GM12892 (cell line): ENCODE measurements at regions not wholly inside any gene's neighbourhood (a gene's known extent, or its start where the extent isn't known, plus 50 kb on each side); places are given as distances from the start of the nearest gene placed in this dataset.

Experiments used
- DNase-seq: peaks from one replicate; pipeline ENCODE4 v3.0.0; 2011; ENCODE audit not compliant: insufficient read length
- FAIRE-seq: peaks from 2 replicates; lab custom pipeline; 2011; peaks lifted over from hg19 to GRCh38; lab: Jason Lieb, UNC
- POLR2A ChIP-seq: IDR thresholded peaks from 2 replicates; pipeline ENCODE4 v1.6.1; 2011; ENCODE audit warnings: low read depth, low read length, control low read depth
- POLR2AphosphoS5 ChIP-seq: IDR thresholded peaks from 2 replicates; pipeline ENCODE4 v1.6.1; 2011; ENCODE audit warnings: low read depth, low read length, control low read depth
- TAF1 ChIP-seq: IDR thresholded peaks from 2 replicates; pipeline ENCODE4 v1.6.1; 2011; ENCODE audit warnings: low read depth, mild to moderate bottlenecking, control low read depth, low read length, borderline replicate concordance

DNA sequence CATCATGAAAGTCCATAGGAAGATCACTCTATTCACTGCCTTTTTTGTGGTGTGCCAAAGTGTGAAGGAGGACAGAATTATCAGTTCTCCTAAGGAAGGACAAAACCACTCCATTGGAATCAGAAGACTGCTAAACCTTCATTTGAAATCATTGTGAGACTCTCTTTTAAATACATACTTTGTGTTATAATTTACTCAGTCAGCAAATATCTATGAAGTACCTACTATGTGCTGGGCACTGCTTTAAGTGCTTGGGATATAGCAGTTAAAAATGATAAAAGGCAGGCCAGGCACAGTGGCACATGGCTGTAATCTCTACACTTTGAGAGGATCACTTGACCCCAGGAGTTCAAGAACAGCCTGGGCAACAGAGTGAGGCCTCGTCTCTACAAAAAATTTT is 692.3 kb downstream of the DSC3 start:
- TF ChIP-seq POLR2AphosphoS5: no peak
- no peak for TF ChIP-seq TAF1
- TF ChIP-seq POLR2A: no peak
- DNase-seq (no peak), FAIRE-seq (no peak)

DNA sequence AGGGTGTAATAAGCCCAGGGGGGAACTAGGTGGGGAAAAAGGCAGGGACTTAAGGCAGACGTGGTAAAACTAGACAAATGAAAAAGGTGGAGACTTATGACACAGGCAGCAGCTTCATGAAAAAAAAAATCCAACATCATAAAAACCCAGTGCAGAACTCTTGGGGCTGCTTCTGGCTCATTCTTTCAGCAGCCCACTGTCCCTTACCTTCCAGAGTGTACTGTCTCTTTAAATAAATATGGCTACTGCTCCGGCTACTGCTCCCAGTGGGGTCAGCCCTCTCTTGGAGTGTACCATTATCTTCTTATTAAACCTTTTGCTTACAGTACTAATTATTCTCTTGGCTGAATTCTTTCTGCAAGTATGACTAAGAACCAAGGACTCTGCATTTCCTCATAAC is 699.5 kb downstream of the DSC3 start:
- no peak for DNase-seq
- TF ChIP-seq POLR2AphosphoS5 (no peak), TAF1 (no peak), POLR2A (no peak)
- no peak for FAIRE-seq

DNA sequence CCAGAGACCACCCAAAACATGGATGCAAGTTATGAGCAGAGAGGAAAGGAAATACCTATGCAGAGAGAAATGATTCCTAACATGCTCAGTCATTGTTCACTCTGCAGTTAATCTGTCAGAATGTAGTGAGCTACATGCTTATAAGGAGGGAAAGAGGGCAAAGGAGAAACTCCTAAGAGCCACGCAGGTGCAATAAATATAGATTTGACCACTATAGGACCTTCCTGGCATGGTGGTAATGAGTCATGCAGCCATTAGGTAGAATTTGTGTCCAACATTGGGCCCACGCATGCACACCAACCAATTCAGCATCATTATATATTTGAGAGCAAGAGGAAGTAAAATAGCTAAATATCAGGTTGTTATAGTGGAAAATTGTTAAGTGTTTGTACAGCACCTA is 699.9 kb downstream of the DSC3 start:
- DNase-seq: no peak
- FAIRE-seq: no peak
- TF ChIP-seq POLR2AphosphoS5 (no peak), TAF1 (no peak), POLR2A (no peak)

DNA sequence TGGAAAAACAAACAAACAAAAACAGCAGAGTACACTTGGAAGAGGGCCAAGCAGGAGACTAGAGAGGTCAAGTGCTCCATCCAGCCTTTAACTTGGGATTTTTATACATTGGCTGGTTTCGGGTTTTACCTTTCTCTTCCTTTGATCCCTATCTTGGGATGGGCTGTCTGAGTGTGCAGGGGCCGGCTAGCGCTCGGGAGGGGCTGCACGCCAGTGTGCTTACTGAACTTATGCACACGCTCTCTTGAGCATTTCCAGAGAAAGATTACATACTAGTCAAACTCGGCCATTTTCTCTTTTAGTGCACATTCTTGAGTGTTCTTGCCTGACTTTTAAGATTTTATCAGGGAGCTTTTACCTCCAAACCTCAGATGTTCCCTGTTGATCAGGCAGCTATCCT is 707.8 kb downstream of the DSC3 start:
- FAIRE-seq (no peak), DNase-seq (no peak)
- TF ChIP-seq POLR2A (no peak), POLR2AphosphoS5 (no peak), TAF1 (no peak)

DNA sequence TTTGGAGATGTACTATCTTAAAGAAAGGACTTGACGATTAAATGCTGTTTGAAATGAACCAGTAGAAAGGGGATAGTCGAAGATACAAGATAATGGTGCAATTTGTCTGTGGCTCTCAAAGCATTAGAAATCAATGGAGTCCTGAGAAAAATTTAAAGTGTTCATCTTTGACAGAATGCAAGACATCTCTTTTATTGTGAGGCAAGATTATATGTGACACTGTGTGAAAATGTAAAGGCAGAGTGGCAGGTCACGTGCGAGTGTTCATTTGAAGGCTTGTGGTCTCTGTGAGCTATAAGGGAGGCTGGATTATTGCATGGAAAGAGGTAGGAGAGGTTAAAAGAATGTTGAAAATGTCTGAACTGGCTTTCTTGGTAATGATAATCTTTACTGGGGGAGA is 709.2 kb downstream of the DSC3 start:
- no peak for FAIRE-seq
- TF ChIP-seq TAF1: no peak
- no peak for TF ChIP-seq POLR2AphosphoS5
- no peak for TF ChIP-seq POLR2A

DNA sequence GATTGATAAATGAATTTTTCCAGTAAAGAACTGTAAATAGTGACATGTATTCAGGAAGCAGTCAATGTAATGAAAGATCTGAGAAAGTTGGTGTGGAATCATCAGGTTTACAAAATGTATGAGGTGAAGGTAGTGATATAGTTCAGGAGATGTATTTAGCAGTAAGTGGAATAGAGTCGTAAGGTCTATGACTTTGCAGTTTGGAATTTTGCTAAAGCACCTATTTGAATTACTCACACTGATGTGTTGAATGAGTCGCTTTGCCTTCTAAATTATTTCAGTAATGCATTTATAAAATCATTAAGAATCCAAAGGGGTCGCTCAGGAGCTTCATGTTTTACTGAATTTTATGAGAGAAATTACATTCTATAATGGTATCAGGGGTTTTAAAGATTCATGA is 713.7 kb downstream of the DSC3 start:
- no peak for TF ChIP-seq TAF1
- TF ChIP-seq POLR2AphosphoS5: no peak
- no peak for TF ChIP-seq POLR2A
- FAIRE-seq (no peak), DNase-seq (no peak)

More for the DNA sequence above, 709.2 kb downstream of the DSC3 start:
- no peak for DNase-seq

DNA sequence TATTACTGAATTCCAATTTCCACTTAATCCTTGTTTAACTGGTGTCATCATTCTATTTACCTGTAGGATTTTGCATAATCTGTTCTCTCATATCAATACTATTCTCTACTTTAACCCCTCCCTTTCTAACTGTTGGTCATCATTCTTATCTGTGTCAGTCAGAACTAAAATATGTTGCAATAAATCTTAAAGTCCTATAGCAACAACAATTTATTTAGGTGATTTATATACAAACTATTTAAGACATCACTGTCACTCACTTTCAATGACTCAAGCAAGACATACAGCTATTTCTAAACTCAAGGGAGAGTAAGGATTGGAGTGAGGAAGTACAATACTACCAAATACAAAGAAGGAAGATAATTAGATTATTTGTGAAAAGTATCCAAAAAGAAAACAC is 740.4 kb downstream of the DSC3 start:
- DNase-seq: no peak

DNA sequence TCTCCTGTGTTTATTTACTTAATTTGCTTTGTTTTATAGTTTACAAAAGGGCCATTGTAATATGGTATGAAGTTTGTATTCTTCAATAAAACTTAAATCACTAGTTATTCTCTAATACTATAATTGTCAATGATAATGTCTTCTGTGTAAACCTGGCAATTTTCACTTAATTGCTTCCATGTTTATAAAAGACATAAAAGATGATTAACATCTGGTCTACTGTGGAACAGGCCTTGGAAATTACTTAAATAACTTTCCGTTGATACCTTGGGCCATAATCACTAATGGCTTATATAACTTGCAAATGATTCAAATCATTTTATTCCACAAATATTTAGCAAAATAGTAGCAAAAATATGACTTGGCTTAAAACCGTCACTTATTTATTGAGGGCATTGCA is 743.8 kb downstream of the DSC3 start:
- TF ChIP-seq POLR2AphosphoS5 (no peak), TAF1 (no peak), POLR2A (no peak)
- DNase-seq: no peak
- no peak for FAIRE-seq

More for the DNA sequence above, 740.4 kb downstream of the DSC3 start:
- TF ChIP-seq TAF1: no peak
- no peak for TF ChIP-seq POLR2AphosphoS5
- no peak for TF ChIP-seq POLR2A
- FAIRE-seq: no peak

DNA sequence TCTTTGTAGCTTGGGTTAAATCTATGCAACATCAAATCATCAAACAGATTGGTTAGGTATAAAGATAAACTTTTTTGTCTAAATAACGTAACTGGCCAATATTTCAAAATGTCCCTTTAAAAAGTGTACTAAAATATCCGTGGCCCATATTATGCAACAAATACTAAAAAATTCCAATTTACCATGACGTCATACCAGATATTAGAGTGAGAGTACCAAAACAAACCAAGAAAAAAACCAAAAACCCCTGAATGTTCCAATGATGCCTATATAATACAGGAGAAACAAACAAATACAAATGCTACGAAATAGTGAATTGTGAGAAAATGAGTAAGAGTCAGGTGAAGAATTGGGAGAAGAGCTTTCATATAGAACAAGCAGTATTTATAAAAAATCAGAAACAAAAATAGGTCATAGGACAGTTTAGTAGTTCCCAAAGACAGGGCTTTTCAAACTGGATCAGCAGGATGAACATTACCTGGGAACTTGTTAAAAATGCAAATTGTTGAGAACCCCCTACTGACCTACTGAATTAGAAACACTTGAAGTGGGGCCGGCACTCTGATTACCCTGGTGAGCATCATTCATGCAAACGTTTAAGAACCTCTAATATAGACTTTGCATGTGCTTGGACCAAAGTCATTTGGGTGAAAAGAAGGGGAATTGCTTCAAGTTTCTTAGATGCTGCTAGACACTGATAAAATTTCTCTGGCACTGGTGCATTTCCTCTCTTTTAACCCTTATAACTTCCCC is 753.7 kb downstream of the DSC3 start:
- FAIRE-seq: no peak
- no peak for TF ChIP-seq TAF1
- no peak for TF ChIP-seq POLR2AphosphoS5
- no peak for TF ChIP-seq POLR2A

DNA sequence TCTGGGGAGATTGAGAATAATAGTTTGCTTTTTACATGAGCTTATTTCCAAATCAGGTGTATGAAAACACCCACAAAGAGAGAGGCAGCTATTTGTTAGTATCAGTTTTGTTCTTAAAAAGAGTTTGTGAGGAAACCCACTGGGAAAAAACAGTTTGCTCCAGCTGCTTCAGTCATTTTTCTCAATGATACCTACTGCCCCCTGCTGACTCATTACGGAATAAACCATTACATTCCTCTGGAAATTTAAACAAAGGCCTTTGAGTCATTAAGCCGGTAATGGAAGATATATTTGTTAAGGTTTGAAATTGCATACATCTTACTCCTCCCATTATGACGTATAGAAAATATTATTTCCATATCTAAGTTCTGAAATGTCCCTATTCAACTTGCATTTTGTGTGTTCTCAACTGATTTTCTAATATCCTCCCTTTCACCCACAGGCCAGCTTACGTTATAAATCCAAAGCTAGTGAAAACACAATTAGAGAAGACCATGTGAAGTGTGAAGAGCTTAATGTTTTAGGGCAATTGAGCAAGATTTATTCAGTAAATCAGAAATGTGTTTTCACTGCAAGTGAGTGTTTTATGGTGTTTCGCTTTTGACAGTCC is 761.6 kb downstream of the DSC3 start:
- DNase-seq (no peak), FAIRE-seq (peak; percentile 24)
- TF ChIP-seq POLR2A (no peak), POLR2AphosphoS5 (no peak), TAF1 (no peak)

More for the DNA sequence above, 753.7 kb downstream of the DSC3 start:
- no peak for DNase-seq

DNA sequence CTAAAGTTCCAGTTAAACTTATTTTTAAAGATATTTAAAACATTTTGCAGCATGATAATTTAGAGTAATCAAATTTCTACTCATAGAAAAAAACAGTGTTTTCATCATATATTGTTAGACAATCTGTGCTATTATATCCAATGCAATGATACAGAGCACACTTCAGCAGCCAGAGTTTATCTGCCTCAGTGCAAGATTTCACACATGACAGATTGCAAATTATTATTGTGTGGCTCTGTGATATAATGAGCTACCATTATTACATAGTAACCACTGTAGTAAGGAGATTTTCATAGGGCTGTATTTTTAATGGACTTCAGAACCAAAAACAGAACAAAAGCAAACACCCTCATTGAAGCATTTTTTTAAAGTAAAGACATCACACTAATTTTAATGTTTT is 762.4 kb downstream of the DSC3 start:
- no peak for DNase-seq

DNA sequence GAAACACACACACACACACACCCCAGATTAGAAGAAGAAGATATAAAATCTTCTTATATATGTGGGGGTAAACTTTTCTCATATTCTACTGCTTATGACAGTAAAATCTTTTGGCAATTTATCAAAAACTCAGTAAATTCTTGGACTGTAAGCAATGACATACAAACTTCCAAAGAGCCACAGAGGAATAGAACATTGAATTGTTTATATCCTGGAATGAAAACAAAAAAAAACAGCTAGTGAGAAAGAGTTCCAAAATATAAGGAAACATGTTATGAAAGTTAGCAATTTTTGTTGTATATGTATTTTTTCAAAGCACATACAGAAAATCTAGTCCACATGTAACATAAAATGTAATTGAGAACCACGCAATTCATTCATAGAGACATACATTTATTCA is 764.9 kb downstream of the DSC3 start:
- no peak for TF ChIP-seq POLR2AphosphoS5
- TF ChIP-seq POLR2A: no peak
- TF ChIP-seq TAF1: no peak
- FAIRE-seq (no peak), DNase-seq (no peak)

More for the DNA sequence above, 762.4 kb downstream of the DSC3 start:
- TF ChIP-seq TAF1 (no peak), POLR2AphosphoS5 (no peak), POLR2A (no peak)
- no peak for FAIRE-seq

DNA sequence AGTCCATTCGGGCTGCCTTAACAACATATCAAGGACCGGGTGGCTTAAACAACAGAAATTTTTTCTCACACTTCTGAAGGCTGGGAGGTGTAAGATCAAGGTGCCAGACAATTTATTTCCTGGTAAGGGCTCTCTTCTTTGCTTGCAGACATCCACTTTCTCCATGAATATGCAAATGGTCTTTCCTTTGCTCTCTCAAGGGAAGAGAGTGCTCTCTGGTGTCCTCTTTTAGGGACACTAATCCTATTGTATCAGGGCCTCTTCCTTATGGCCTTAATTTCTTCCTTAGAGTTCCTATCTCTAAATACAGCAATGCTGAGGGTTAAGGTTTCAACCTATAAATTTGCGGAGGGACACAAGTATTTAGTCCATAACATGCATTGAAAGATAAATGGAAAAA is 770.8 kb downstream of the DSC3 start:
- TF ChIP-seq TAF1: no peak
- TF ChIP-seq POLR2A: no peak
- TF ChIP-seq POLR2AphosphoS5: no peak
- DNase-seq: no peak
- FAIRE-seq: no peak
